Breast epithelium (tissue), 4 donors: ENCODE measurements at regions not wholly inside any gene's neighbourhood (a gene's known extent, or its start where the extent isn't known, plus 50 kb on each side); places are given as distances from the start of the nearest gene placed in this dataset.

ENCODE experiments used
- DNase-seq, 2 donors: peaks; one replicate each; pipeline ENCODE4 v3.0.0-alpha.2; 2019; ENCODE audit warnings: low spot score in 2 of 2
- H3K27ac ChIP-seq, 2 donors: fragments of 200-600 bp; sonication (generic) in 1 of 2; one replicate each; pipeline ENCODE4 v1.5.1; 2016 to 2019; ENCODE audit warnings: mild to moderate bottlenecking in 1 of 2
- H3K27me3 ChIP-seq, 2 donors: fragments of 200-600 bp; sonication (generic) in 1 of 2; one replicate each; pipeline versions ENCODE4 v1.5.1 to v1.6.0; 2017 to 2019; ENCODE audit warnings: control low read depth in 1 of 2, mild to moderate bottlenecking in 1 of 2
- H3K36me3 ChIP-seq: fragments of 200-600 bp; one replicate; pipeline ENCODE4 v1.5.1; 2019
- H3K4me1 ChIP-seq, 2 donors: fragments of 200-600 bp; sonication (generic); one replicate each; pipeline ENCODE4 v1.5.1; 2016 to 2019; ENCODE audit warnings: control low read depth in 1 of 2
- H3K4me3 ChIP-seq, 3 donors: fragments of 200-600 bp; sonication (generic); 1 replicate in 2 of 3; 2 replicates in 1 of 3; pipeline ENCODE4 v1.5.1; 2016 to 2019; ENCODE audit warnings: mild to moderate bottlenecking in 3 of 3, moderate library complexity in 2 of 3
- H3K9me3 ChIP-seq, 2 donors: fragments of 200-600 bp; sonication (generic) in 1 of 2; one replicate each; pipeline ENCODE4 v1.5.1; 2016 to 2019; ENCODE audit warnings: control low read depth in 1 of 2
- POLR2A ChIP-seq: fragments of 450-650 bp; IDR thresholded peaks from one replicate; pipeline ENCODE4 v1.6.1; 2016; ENCODE audit warnings: antibody characterized with exemption, mild to moderate bottlenecking, moderate library complexity
- POLR2AphosphoS5 ChIP-seq, 3 donors: sonication (generic); formaldehyde crosslinking; IDR thresholded peaks; one replicate each; pipeline ENCODE4 v1.6.1; 2017; ENCODE audit warnings: antibody characterized with exemption in 3 of 3
- intact Hi-C: fragments of 100-400 bp; cut with DNase I; formaldehyde crosslinking; loops from one replicate; pipeline ENCODE4 v1.15.1; 2023; ENCODE audit warnings: low total_unique reads
- TF ChIP-seq, protein P1 (sequence below), 3 donors: fragments of 450-650 bp; IDR thresholded peaks; one replicate each; pipeline ENCODE4 v1.5.1; 2016 to 2017; ENCODE audit warnings: antibody characterized with exemption in 3 of 3, mild to moderate bottlenecking in 3 of 3, moderate library complexity in 3 of 3

DNA sequence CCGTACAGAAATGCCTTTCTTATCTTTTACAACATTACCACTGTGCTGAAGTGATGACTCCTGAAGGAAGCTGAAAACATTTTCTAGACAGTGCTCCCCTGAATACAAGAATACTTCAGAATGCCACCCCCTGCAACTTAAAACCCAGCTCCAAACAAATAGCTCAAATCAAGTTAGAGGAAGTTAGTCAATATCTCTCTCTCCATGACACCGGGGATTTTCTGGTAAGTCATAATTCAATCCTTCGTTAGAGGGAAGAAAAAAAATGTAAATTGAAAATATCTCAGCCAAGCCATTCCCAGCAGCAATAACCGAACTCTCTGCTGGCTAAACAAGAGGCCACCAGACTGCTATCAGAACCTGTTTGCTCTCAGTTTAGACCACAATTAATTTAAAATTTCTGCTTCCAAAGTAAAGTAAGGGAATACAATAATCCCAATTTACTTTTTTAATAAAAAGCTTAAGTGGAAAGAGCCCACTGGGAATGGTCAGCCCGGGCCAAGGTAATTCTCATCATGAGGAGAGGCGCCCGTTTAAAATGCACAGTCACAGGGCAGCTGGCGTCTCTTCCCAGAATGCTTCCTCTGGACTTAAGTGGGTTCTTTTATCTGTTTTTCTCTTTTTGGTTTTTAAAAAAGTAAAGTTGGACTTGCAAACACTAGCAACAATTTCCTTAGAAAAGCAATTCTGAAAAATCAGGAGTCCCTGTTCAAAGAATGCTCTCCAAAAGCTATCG, 710.1 kb upstream of the STXBP6 start:
- no peak overlapping the region for H3K4me3 ChIP-seq
- no peaks in the 10 kb centered on the region for H3K4me1 ChIP-seq
- no peaks in the 10 kb centered on the region for H3K9me3 ChIP-seq
- no peaks in the 10 kb centered on the region for H3K36me3 ChIP-seq
- DNase-seq = no peak
- intact Hi-C loops = no loop called here
- H3K27me3 ChIP-seq = no peaks in the 10 kb centered on the region
- TF ChIP-seq POLR2AphosphoS5 (IDR thresholded peaks at IDR 0.05) = no peak
- TF ChIP-seq, protein P1, sequence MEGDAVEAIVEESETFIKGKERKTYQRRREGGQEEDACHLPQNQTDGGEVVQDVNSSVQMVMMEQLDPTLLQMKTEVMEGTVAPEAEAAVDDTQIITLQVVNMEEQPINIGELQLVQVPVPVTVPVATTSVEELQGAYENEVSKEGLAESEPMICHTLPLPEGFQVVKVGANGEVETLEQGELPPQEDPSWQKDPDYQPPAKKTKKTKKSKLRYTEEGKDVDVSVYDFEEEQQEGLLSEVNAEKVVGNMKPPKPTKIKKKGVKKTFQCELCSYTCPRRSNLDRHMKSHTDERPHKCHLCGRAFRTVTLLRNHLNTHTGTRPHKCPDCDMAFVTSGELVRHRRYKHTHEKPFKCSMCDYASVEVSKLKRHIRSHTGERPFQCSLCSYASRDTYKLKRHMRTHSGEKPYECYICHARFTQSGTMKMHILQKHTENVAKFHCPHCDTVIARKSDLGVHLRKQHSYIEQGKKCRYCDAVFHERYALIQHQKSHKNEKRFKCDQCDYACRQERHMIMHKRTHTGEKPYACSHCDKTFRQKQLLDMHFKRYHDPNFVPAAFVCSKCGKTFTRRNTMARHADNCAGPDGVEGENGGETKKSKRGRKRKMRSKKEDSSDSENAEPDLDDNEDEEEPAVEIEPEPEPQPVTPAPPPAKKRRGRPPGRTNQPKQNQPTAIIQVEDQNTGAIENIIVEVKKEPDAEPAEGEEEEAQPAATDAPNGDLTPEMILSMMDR (IDR thresholded peaks at IDR 0.05) = no peak
- peak overlapping the region in 1 of 2 donors; percentile 3 for H3K27ac ChIP-seq

DNA sequence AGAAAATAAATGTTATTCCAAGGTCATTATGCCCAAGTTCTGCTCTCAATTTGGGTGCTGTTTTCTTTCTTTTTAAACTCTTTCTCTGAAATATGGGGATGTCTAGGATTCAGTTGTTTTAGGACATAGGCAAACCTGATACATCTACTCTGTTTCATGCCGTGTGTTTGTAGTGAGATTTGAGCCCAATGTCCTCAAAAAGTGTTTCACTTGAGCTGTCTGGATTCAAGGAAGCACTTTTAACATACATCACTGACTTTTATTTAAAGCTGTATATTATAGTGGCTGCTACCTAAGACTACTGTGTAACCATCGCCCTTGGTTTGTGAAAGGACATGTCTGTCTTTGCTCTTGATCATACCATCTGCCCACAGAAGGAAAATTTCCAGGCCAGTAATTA, 709.3 kb upstream of the STXBP6 start:
- TF ChIP-seq POLR2AphosphoS5 (IDR thresholded peaks at IDR 0.05) = no peak
- no peak overlapping the region for H3K27ac ChIP-seq
- no peaks in the 10 kb centered on the region for H3K9me3 ChIP-seq
- no peaks in the 10 kb centered on the region for H3K36me3 ChIP-seq
- intact Hi-C loops = no loop called here
- H3K27me3 ChIP-seq = no peaks in the 10 kb centered on the region
- H3K4me3 ChIP-seq = no peak overlapping the region
- H3K4me1 ChIP-seq = no peaks in the 10 kb centered on the region
- DNase-seq = no peak

DNA sequence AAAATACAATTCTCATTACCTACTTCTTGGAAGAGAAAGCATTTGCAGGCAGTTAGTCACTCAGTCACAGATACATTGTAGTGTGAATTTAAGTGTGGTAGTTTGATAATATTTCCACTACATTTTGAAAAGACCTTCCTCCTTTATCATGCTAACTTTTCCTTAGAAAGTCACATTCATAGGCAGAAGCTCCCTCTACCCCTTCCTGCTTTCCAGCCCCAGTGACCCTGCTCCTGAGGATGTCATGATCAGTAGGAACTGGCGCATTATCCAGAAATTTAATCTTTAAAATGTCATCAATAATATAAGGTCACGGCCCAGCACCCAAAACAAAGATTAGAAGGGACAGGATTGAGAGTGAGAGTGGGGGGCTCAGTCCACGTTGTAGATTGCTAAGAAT, 707.4 kb upstream of the STXBP6 start:
- TF ChIP-seq POLR2AphosphoS5 (IDR thresholded peaks at IDR 0.05) = no peak
- TF ChIP-seq, protein P1 (IDR thresholded peaks at IDR 0.05) = no peak
- TF ChIP-seq POLR2A = no peak

DNA sequence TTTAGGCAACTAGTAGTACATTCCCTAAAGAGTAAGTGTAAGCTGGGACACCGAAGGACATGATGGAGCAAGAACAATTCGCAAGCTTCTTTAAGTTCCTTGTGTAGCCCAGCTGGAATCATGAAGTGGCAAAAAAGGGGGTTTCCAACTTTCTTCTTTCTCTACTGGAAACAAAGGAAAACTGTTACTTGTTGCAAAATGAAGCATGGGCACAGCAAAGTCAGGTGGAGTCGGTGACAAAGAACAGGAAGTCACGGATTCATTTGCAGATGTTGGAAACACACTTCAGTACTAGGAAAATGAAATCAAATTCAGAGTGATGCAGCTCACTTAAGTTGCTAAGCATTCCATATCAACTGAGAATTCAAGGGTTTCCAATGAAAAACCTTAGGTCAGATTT, 706.9 kb upstream of the STXBP6 start:
- H3K4me3 ChIP-seq = no peak overlapping the region
- H3K27ac ChIP-seq = no peak overlapping the region
- H3K27me3 ChIP-seq = no peaks in the 10 kb centered on the region
- intact Hi-C loops = no loop called here
- H3K4me1 ChIP-seq = no peaks in the 10 kb centered on the region
- H3K9me3 ChIP-seq = no peaks in the 10 kb centered on the region
- no peak for DNase-seq
- TF ChIP-seq POLR2AphosphoS5 (IDR thresholded peaks at IDR 0.05) (no peak), POLR2A (no peak)
- TF ChIP-seq, protein P1 (IDR thresholded peaks at IDR 0.05) = no peak
- H3K36me3 ChIP-seq = no peaks in the 10 kb centered on the region

More for the DNA sequence above, 707.4 kb upstream of the STXBP6 start:
- H3K36me3 ChIP-seq = no peaks in the 10 kb centered on the region
- no peak overlapping the region for H3K4me3 ChIP-seq
- intact Hi-C loops = no loop called here
- DNase-seq = no peak
- H3K27me3 ChIP-seq = no peaks in the 10 kb centered on the region
- H3K27ac ChIP-seq = no peak overlapping the region
- H3K4me1 ChIP-seq = no peaks in the 10 kb centered on the region
- H3K9me3 ChIP-seq = no peaks in the 10 kb centered on the region

DNA sequence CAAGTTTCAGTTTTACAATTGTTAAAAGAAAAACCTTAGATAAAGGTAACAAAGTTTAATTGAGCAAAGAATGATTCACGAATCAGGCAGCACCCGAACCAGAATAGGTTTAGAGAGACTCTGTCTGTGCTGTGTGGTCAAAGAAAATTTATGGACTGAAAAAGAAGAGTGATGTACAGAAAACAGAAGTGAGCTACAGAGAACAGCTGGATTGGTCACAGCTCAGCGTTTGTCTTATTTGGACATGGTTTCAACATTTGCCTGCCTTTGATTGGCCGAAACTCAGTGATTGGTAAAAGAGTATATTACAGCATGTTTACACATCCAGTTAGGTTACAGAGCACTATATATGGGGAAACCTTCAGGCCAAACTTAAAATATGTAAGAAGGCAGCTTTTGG, 703.2 kb upstream of the STXBP6 start:
- H3K27me3 ChIP-seq = no peaks in the 10 kb centered on the region
- DNase-seq = no peak

More for the DNA sequence above, 703.2 kb upstream of the STXBP6 start:
- Histone ChIP-seq H3K4me3 (no peak overlapping the region), H3K36me3 (no peaks in the 10 kb centered on the region), H3K9me3 (no peaks in the 10 kb centered on the region), H3K27ac (no peak overlapping the region), H3K4me1 (no peaks in the 10 kb centered on the region)
- TF ChIP-seq POLR2A (no peak), POLR2AphosphoS5 (IDR thresholded peaks at IDR 0.05) (no peak)
- TF ChIP-seq, protein P1 (IDR thresholded peaks at IDR 0.05) = no peak
- intact Hi-C loops = no loop called here
